ENCODE measurements at regions not wholly inside any gene's neighbourhood (a gene's known extent, or its start where the extent isn't known, plus 50 kb on each side); places are given as distances from the start of the nearest gene placed in this dataset.

DNA sequence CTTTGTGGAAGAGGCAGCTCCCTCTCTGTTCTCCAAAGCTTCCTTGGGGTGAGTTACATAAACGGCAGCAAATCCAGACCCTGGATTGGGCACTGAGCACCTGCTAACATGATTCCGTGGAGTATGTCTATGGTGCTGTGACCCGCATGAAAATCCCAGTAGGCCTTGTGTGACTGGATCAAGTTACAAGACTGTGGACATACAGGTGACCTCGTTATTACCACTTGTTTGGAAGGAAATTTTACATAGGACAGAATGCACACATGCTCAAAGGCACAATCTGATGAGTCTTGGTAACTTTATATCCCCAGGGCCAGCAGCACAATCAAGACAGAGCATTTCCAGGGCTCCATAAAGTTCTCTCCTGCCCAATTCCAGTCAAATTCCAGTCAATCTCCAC lies 120.2 kb upstream of the OTOS start:
- Histone ChIP-seq H3K9me3 (ENCODE audit: insufficient read depth in 2 of 2, low read depth in 1 of 2, low read length in 1 of 2) (peaks cover 29 to 53% of the 10 kb centered on the region in 2 experiments), H2AK5ac (ENCODE audit: low read depth, low read length) (no peak overlapping the region), H3K23ac (ENCODE audit: insufficient read length) (no peak overlapping the region), H3K27me3 (replicated peaks in 1 of 4; ENCODE audit: control insufficient read depth in 3 of 4, extremely low read depth in 1 of 4, insufficient read depth in 3 of 4, low read length in 3 of 4) (peaks cover 0 to 1% (median 0%) of the 10 kb centered on the region in 4 experiments; a peak in 1 of 7 replicates), H3K79me1 (ENCODE audit: low read depth, low read length) (no peaks in the 10 kb centered on the region), H3K4ac (replicated peaks; ENCODE audit: insufficient read length, low read depth, low read length) (no peak overlapping the region), H3K4me2 (ENCODE audit: insufficient read depth in 1 of 2, low read depth in 2 of 2, low read length in 2 of 2) (no peak overlapping the region), H3K23me2 (ENCODE audit: low read depth, low read length) (no peaks in the 10 kb centered on the region), H4K5ac (ENCODE audit: insufficient read length, low read depth, low read length) (no peak overlapping the region), H2BK15ac (ENCODE audit: low read length) (no peak overlapping the region), H3K18ac (ENCODE audit: extremely low read depth, low read length) (no peak overlapping the region), H3K56ac (replicated peaks; ENCODE audit: insufficient read length, low read depth, low read length) (no peak overlapping the region), H2AFZ (ENCODE audit: low read length) (no peak overlapping the region), H2BK120ac (replicated peaks; ENCODE audit: low read depth, low read length) (no peak overlapping the region), H2BK12ac (ENCODE audit: low read depth, low read length) (no peak overlapping the region), H3K14ac (ENCODE audit: insufficient read length) (no peak overlapping the region), H2BK20ac (ENCODE audit: low read length) (no peak overlapping the region), H2BK5ac (ENCODE audit: low read depth, low read length) (no peak overlapping the region), H4K91ac (replicated peaks; ENCODE audit: insufficient read length, low read length) (no peak overlapping the region), H3K4me1 (replicated peaks in 1 of 4; ENCODE audit: control insufficient read depth in 3 of 4, insufficient read depth in 4 of 4, low read length in 3 of 4) (no peaks in the 10 kb centered on the region; a peak in 1 of 7 replicates), H3K27ac (ENCODE audit: low read depth, low read length) (no peak overlapping the region), H3K9ac (replicated peaks in 1 of 4; ENCODE audit: extremely low read depth in 1 of 4, low read depth in 3 of 4, low read length in 3 of 4) (no peak overlapping the region), H4K20me1 (replicated peaks in 1 of 2; ENCODE audit: control insufficient read depth in 1 of 2, insufficient read depth in 2 of 2, low read length in 2 of 2) (no peaks in the 10 kb centered on the region), H3K36me3 (ENCODE audit: control insufficient read depth in 2 of 4, insufficient read depth in 4 of 4, low read length in 3 of 4) (no peaks in the 10 kb centered on the region), H4K8ac (ENCODE audit: extremely low read depth, insufficient read depth, low read length) (no peak overlapping the region), H3K4me3 (ENCODE audit: extremely low read depth in 1 of 4, insufficient read depth in 2 of 4, low read depth in 3 of 4, low read length in 4 of 4) (no peak overlapping the region), H3K79me2 (ENCODE audit: control insufficient read depth in 1 of 2, insufficient read depth in 2 of 2, low read length in 2 of 2) (no peaks in the 10 kb centered on the region)
- CTCF ChIA-PET (ENCODE audit: partially characterized antibody): no interaction called here
- TF ChIP-seq, protein P1, sequence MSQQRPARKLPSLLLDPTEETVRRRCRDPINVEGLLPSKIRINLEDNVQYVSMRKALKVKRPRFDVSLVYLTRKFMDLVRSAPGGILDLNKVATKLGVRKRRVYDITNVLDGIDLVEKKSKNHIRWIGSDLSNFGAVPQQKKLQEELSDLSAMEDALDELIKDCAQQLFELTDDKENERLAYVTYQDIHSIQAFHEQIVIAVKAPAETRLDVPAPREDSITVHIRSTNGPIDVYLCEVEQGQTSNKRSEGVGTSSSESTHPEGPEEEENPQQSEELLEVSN (IDR thresholded peaks at IDR 0.05): no peak
- no peak for TF ChIP-seq RNF2 (IDR thresholded peaks at IDR 0.05; ENCODE audit: borderline replicate concordance, low read depth, low read length, missing control alignments, poor library complexity, severe bottlenecking)
- no peak for TF ChIP-seq EP300 (IDR thresholded peaks at IDR 0.05; ENCODE audit: borderline replicate concordance in 1 of 2, low read depth in 2 of 2, low read length in 2 of 2)
- TF ChIP-seq CBX8 (IDR thresholded peaks at IDR 0.05; ENCODE audit: borderline replicate concordance, low read depth, low read length): no peak
- TF ChIP-seq HDAC6 (IDR thresholded peaks at IDR 0.05; ENCODE audit: low read depth, low read length): no peak
- no peak for TF ChIP-seq JUN (IDR thresholded peaks at IDR 0.05; ENCODE audit: low read depth, low read length)
- no peak for TF ChIP-seq SP4 (IDR thresholded peaks at IDR 0.05; ENCODE audit: low read length)
- TF ChIP-seq, protein P2, sequence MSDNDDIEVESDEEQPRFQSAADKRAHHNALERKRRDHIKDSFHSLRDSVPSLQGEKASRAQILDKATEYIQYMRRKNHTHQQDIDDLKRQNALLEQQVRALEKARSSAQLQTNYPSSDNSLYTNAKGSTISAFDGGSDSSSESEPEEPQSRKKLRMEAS (IDR thresholded peaks at IDR 0.05): no peak
- no peak for FAIRE-seq
- POLR2A ChIA-PET (ENCODE audit: partially characterized antibody): no interaction called here
- 87% methylated on average over 4 of the region's 4 CpGs; no CpG with 5 or more reads in 1 of the 2 experiments for WGBS, 2 experiments (ENCODE audit: extremely low coverage in 1 of 2, insufficient coverage in 1 of 2, insufficient read length in 1 of 2, insufficient replicate concordance in 2 of 2, low coverage in 1 of 2, low lambda C conversion rate in 2 of 2, missing lambda C conversion rate in 1 of 2)
- no peak for DNase-seq (ENCODE audit: low read depth in 1 of 2, low spot score in 2 of 2)

All from H1 (cell line).